ENCODE measurements at regions not wholly inside any gene's neighbourhood (a gene's known extent, or its start where the extent isn't known, plus 50 kb on each side); places are given as distances from the start of the nearest gene placed in this dataset.

GRCh38 chr14:105694961-105695360 is 168.6 kb downstream of the TMEM121 start:
- TF ChIP-seq POLR2AphosphoS5 (IDR thresholded peaks at IDR 0.05; ENCODE audit: insufficient read depth in 1 of 2, low read depth in 1 of 2) = no peak
- no peak for TF ChIP-seq CTCF (IDR thresholded peaks at IDR 0.05)
